ENCODE measurements at regions not wholly inside any gene's neighbourhood (a gene's known extent, or its start where the extent isn't known, plus 50 kb on each side); places are given as distances from the start of the nearest gene placed in this dataset.

- Mint-ChIP-seq H3K27ac (no peak overlapping the region), H3K9me3 (no peaks in the 10 kb centered on the region), H3K4me1 (no peaks in the 10 kb centered on the region), H3K27me3 (ENCODE audit: low read depth) (no peaks in the 10 kb centered on the region; the same call in 1 of the 2 replicates), H3K36me3 (ENCODE audit: insufficient read depth in 1 of 3, low read depth in 3 of 3) (no peaks in the 10 kb centered on the region), H3K4me3 (no peak overlapping the region)
- no peak overlapping the region for H3K23ac ChIP-seq (ENCODE audit: insufficient read length, low read depth, low read length)
- no peak overlapping the region for H3K9ac ChIP-seq (ENCODE audit: extremely low read depth, insufficient read length, low read length)
- H3T11ph ChIP-seq (ENCODE audit: low read length) = no peak overlapping the region
- H4K91ac ChIP-seq (ENCODE audit: insufficient read length, low read depth, low read length) = no peak overlapping the region
- H3K27me3 ChIP-seq (ENCODE audit: insufficient read depth, low read length) = no peaks in the 10 kb centered on the region
- no peak overlapping the region for H2AK5ac ChIP-seq (ENCODE audit: insufficient read length, low read length)
- H3K9me3 ChIP-seq (ENCODE audit: control insufficient read depth, low read depth, low read length) = no peaks in the 10 kb centered on the region
- H3K4me2 ChIP-seq (ENCODE audit: insufficient read depth, insufficient read length, low read length) = no peak overlapping the region
- H3K56ac ChIP-seq (ENCODE audit: insufficient read length, low read depth, low read length) = no peak overlapping the region
- H2BK20ac ChIP-seq (ENCODE audit: low read depth, low read length, poor library complexity, severe bottlenecking) = no peak overlapping the region
- H2BK5ac ChIP-seq (ENCODE audit: insufficient read length, low read length) = no peak overlapping the region
- no peaks in the 10 kb centered on the region for H3K79me2 ChIP-seq (ENCODE audit: insufficient read depth, low read length)
- no peak overlapping the region for H3K4ac ChIP-seq (ENCODE audit: low read depth, low read length)
- WGBS (ENCODE audit: extremely low coverage, insufficient read length, low lambda C conversion rate) = no CpG with 5 or more reads among the region's 4 CpGs
- H4K8ac ChIP-seq (replicated peaks; ENCODE audit: insufficient read length, low read depth, low read length) = no peak overlapping the region
- no peak for DNase-seq
- H3K27ac ChIP-seq (ENCODE audit: insufficient read length, low read depth, low read length) = no peak overlapping the region
- H3K4me1 ChIP-seq (ENCODE audit: insufficient read depth, low read length) = no peaks in the 10 kb centered on the region
- H2BK12ac ChIP-seq (ENCODE audit: insufficient read length, low read depth, low read length) = no peak overlapping the region
- H3K79me1 ChIP-seq (ENCODE audit: insufficient read depth, low read depth, low read length, poor library complexity, severe bottlenecking) = no peaks in the 10 kb centered on the region
- H2AFZ ChIP-seq (ENCODE audit: low read length) = no peak overlapping the region
- H3K18ac ChIP-seq (ENCODE audit: insufficient read length, low read depth, low read length) = no peak overlapping the region
- no peak overlapping the region for H2BK15ac ChIP-seq (ENCODE audit: low read depth, low read length)
- H3K14ac ChIP-seq (ENCODE audit: insufficient read depth, low read length) = no peak overlapping the region
- H4K20me1 ChIP-seq (ENCODE audit: control insufficient read depth, insufficient read depth, insufficient read length) = no peaks in the 10 kb centered on the region
- no peak overlapping the region for H4K5ac ChIP-seq (ENCODE audit: insufficient read length, low read depth, low read length)
- H2BK120ac ChIP-seq (ENCODE audit: low read depth, low read length, poor library complexity, severe bottlenecking) = no peak overlapping the region
- no peaks in the 10 kb centered on the region for H3K23me2 ChIP-seq (ENCODE audit: insufficient read length, low read depth, low read length, poor library complexity, severe bottlenecking)
- TF ChIP-seq, protein P1, sequence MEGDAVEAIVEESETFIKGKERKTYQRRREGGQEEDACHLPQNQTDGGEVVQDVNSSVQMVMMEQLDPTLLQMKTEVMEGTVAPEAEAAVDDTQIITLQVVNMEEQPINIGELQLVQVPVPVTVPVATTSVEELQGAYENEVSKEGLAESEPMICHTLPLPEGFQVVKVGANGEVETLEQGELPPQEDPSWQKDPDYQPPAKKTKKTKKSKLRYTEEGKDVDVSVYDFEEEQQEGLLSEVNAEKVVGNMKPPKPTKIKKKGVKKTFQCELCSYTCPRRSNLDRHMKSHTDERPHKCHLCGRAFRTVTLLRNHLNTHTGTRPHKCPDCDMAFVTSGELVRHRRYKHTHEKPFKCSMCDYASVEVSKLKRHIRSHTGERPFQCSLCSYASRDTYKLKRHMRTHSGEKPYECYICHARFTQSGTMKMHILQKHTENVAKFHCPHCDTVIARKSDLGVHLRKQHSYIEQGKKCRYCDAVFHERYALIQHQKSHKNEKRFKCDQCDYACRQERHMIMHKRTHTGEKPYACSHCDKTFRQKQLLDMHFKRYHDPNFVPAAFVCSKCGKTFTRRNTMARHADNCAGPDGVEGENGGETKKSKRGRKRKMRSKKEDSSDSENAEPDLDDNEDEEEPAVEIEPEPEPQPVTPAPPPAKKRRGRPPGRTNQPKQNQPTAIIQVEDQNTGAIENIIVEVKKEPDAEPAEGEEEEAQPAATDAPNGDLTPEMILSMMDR (conservative IDR thresholded peaks at IDR 0.05) = no peak
Measured at GRCh38 chr2:138157372-138157771, 193.1 kb downstream of the HNMT start.

Measured in H9 (cell line).